Activated CD8-positive, alpha-beta memory T cell treated with anti-CD3 and anti-CD28 coated beads, Interleukin-2, amount 10 ng/mL, durations not matched to agents 7 days and 5 days (primary cell): ENCODE measurements at regions not wholly inside any gene's neighbourhood (a gene's known extent, or its start where the extent isn't known, plus 50 kb on each side); places are given as distances from the start of the nearest gene placed in this dataset.

Experiments
- ATAC-seq: fragments of 150-1000 bp; cut with Tn5 transposase; one replicate; pipeline ENCODE4 v1.10.0; 2021; ENCODE audit warnings: moderate library complexity
- CTCF ChIA-PET: fragments of 350-600 bp; sonication (Branson Sonifier 250); formaldehyde crosslinking; loops from one replicate; lab custom pipeline; 2021; ENCODE audit warnings: antibody characterized with exemption; lab: Charles Lee
- DNase-seq: peaks from one replicate; pipeline ENCODE4 v3.0.0-alpha.2; 2020
- H3K27ac Mint-ChIP-seq: one replicate; pipeline ENCODE4 v1.8.0; 2021; ENCODE audit warnings: mild to moderate bottlenecking, mixed read lengths
- H3K27me3 Mint-ChIP-seq: one replicate; pipeline ENCODE4 v1.8.0; 2021; ENCODE audit warnings: mixed read lengths
- H3K36me3 Mint-ChIP-seq: one replicate; pipeline ENCODE4 v1.8.0; 2021; ENCODE audit warnings: mild to moderate bottlenecking, mixed read lengths
- H3K4me1 Mint-ChIP-seq: one replicate; pipeline ENCODE4 v1.8.0; 2021; ENCODE audit warnings: mixed read lengths
- H3K4me3 Mint-ChIP-seq: one replicate; pipeline ENCODE4 v1.8.0; 2021; ENCODE audit warnings: mild to moderate bottlenecking, moderate library complexity, mixed read lengths
- H3K9me3 Mint-ChIP-seq: one replicate; pipeline ENCODE4 v1.8.0; 2022; ENCODE audit warnings: low read depth, mixed read lengths

- H3K27me3 Mint-ChIP-seq: no peaks in the 10 kb centered on the region
- no peak overlapping the region for H3K27ac Mint-ChIP-seq
- H3K4me1 Mint-ChIP-seq: no peaks in the 10 kb centered on the region
- H3K36me3 Mint-ChIP-seq: no peaks in the 10 kb centered on the region
- no peak for ATAC-seq
- no peaks in the 10 kb centered on the region for H3K9me3 Mint-ChIP-seq
- no peak overlapping the region for H3K4me3 Mint-ChIP-seq
- CTCF ChIA-PET: no interaction called here
- DNase-seq: no peak
Measured at GRCh38 chr2:17179145-17179808, 339.0 kb downstream of the RAD51AP2 start.

- no peak for DNase-seq
- CTCF ChIA-PET: no interaction called here
- Mint-ChIP-seq H3K36me3 (no peaks in the 10 kb centered on the region), H3K27ac (no peak overlapping the region), H3K4me3 (no peak overlapping the region), H3K9me3 (no peaks in the 10 kb centered on the region), H3K27me3 (no peaks in the 10 kb centered on the region), H3K4me1 (no peaks in the 10 kb centered on the region)
- no peak for ATAC-seq
Measured at GRCh38 chr2:17177088-17177487, 341.2 kb downstream of the RAD51AP2 start.

GRCh38 chr2:17171446-17172049 lies 346.7 kb downstream of the RAD51AP2 start:
- Mint-ChIP-seq H3K27ac (no peak overlapping the region), H3K4me3 (no peak overlapping the region), H3K27me3 (no peaks in the 10 kb centered on the region), H3K4me1 (no peaks in the 10 kb centered on the region), H3K9me3 (peaks cover under 1% of the 10 kb centered on the region), H3K36me3 (no peaks in the 10 kb centered on the region)
- no peak for ATAC-seq
- DNase-seq: no peak
- CTCF ChIA-PET: no interaction called here

- Mint-ChIP-seq H3K36me3 (no peaks in the 10 kb centered on the region), H3K4me1 (no peaks in the 10 kb centered on the region), H3K27me3 (no peaks in the 10 kb centered on the region), H3K27ac (no peak overlapping the region), H3K9me3 (peaks cover 2% of the 10 kb centered on the region), H3K4me3 (no peak overlapping the region)
- no peak for ATAC-seq
- DNase-seq: no peak
- CTCF ChIA-PET: no interaction called here
Measured at GRCh38 chr2:17166506-17166905, 351.7 kb downstream of the RAD51AP2 start.

- no peak for DNase-seq
- no peak overlapping the region for H3K27ac Mint-ChIP-seq
- H3K4me1 Mint-ChIP-seq: no peaks in the 10 kb centered on the region
- no peak for ATAC-seq
- H3K4me3 Mint-ChIP-seq: no peak overlapping the region
- CTCF ChIA-PET: no interaction called here
- no peaks in the 10 kb centered on the region for H3K27me3 Mint-ChIP-seq
- H3K36me3 Mint-ChIP-seq: no peaks in the 10 kb centered on the region
- peaks cover 2% of the 10 kb centered on the region for H3K9me3 Mint-ChIP-seq
Measured at GRCh38 chr2:17164550-17164949, 353.7 kb downstream of the RAD51AP2 start.

- Mint-ChIP-seq H3K36me3 (no peaks in the 10 kb centered on the region), H3K4me3 (no peak overlapping the region), H3K9me3 (peaks cover 2% of the 10 kb centered on the region), H3K27me3 (no peaks in the 10 kb centered on the region), H3K4me1 (no peaks in the 10 kb centered on the region), H3K27ac (no peak overlapping the region)
- no peak for DNase-seq
- CTCF ChIA-PET: no interaction called here
- ATAC-seq: no peak
Measured at GRCh38 chr2:17163638-17164037, 354.6 kb downstream of the RAD51AP2 start.

- no peak for ATAC-seq
- no peak overlapping the region for H3K4me3 Mint-ChIP-seq
- DNase-seq: no peak
- no peaks in the 10 kb centered on the region for H3K27me3 Mint-ChIP-seq
- no peaks in the 10 kb centered on the region for H3K36me3 Mint-ChIP-seq
- H3K27ac Mint-ChIP-seq: no peak overlapping the region
- H3K9me3 Mint-ChIP-seq: peaks cover 3% of the 10 kb centered on the region
- CTCF ChIA-PET: no interaction called here
- H3K4me1 Mint-ChIP-seq: no peaks in the 10 kb centered on the region
Measured at GRCh38 chr2:17162713-17163112, 355.5 kb downstream of the RAD51AP2 start.

- no peak overlapping the region for H3K27ac Mint-ChIP-seq
- DNase-seq (no peak), ATAC-seq (no peak)
- H3K4me1 Mint-ChIP-seq: no peaks in the 10 kb centered on the region
- H3K27me3 Mint-ChIP-seq: no peaks in the 10 kb centered on the region
- no peaks in the 10 kb centered on the region for H3K36me3 Mint-ChIP-seq
- no peak overlapping the region for H3K4me3 Mint-ChIP-seq
- CTCF ChIA-PET: no interaction called here
- peaks cover 5% of the 10 kb centered on the region for H3K9me3 Mint-ChIP-seq
Measured at GRCh38 chr2:17160594-17160993, 357.6 kb downstream of the RAD51AP2 start.

- no peak for DNase-seq
- no peaks in the 10 kb centered on the region for H3K27me3 Mint-ChIP-seq
- no peaks in the 10 kb centered on the region for H3K4me1 Mint-ChIP-seq
- no peak overlapping the region for H3K4me3 Mint-ChIP-seq
- no peaks in the 10 kb centered on the region for H3K36me3 Mint-ChIP-seq
- peaks cover 7% of the 10 kb centered on the region for H3K9me3 Mint-ChIP-seq
- H3K27ac Mint-ChIP-seq: no peak overlapping the region
- CTCF ChIA-PET: no interaction called here
- no peak for ATAC-seq
Measured at GRCh38 chr2:17156086-17156485, 362.2 kb downstream of the RAD51AP2 start.

GRCh38 chr2:17149945-17150344 lies 368.3 kb downstream of the RAD51AP2 start:
- H3K27me3 Mint-ChIP-seq: no peaks in the 10 kb centered on the region
- DNase-seq: no peak
- H3K9me3 Mint-ChIP-seq: peaks cover 2% of the 10 kb centered on the region
- H3K4me1 Mint-ChIP-seq: no peaks in the 10 kb centered on the region
- no peak overlapping the region for H3K4me3 Mint-ChIP-seq
- no peaks in the 10 kb centered on the region for H3K36me3 Mint-ChIP-seq
- no peak overlapping the region for H3K27ac Mint-ChIP-seq
- CTCF ChIA-PET: no interaction called here
- no peak for ATAC-seq

GRCh38 chr2:17148407-17149145 lies 369.7 kb downstream of the RAD51AP2 start:
- DNase-seq (no peak), ATAC-seq (no peak)
- CTCF ChIA-PET: no interaction called here
- Mint-ChIP-seq H3K4me1 (no peaks in the 10 kb centered on the region), H3K27ac (no peak overlapping the region), H3K4me3 (no peak overlapping the region), H3K9me3 (peaks cover 2% of the 10 kb centered on the region), H3K36me3 (no peaks in the 10 kb centered on the region), H3K27me3 (no peaks in the 10 kb centered on the region)

GRCh38 chr2:17146358-17146757 lies 371.9 kb downstream of the RAD51AP2 start:
- Mint-ChIP-seq H3K36me3 (no peaks in the 10 kb centered on the region), H3K4me1 (no peaks in the 10 kb centered on the region)

GRCh38 chr2:17136877-17137276 lies 381.4 kb downstream of the RAD51AP2 start:
- Mint-ChIP-seq H3K27ac (no peak overlapping the region), H3K4me3 (no peak overlapping the region), H3K4me1 (no peaks in the 10 kb centered on the region), H3K9me3 (peaks cover 2% of the 10 kb centered on the region), H3K36me3 (no peaks in the 10 kb centered on the region), H3K27me3 (no peaks in the 10 kb centered on the region)
- no peak for ATAC-seq
- CTCF ChIA-PET: no interaction called here
- no peak for DNase-seq

More at GRCh38 chr2:17146358-17146757, 371.9 kb downstream of the RAD51AP2 start:
- no peaks in the 10 kb centered on the region for H3K27me3 Mint-ChIP-seq
- no peak overlapping the region for H3K27ac Mint-ChIP-seq
- H3K4me3 Mint-ChIP-seq: no peak overlapping the region
- DNase-seq (no peak), ATAC-seq (no peak)
- CTCF ChIA-PET: no interaction called here
- H3K9me3 Mint-ChIP-seq: peaks cover 2% of the 10 kb centered on the region

- DNase-seq: no peak
- no peaks in the 10 kb centered on the region for H3K4me1 Mint-ChIP-seq
- H3K27ac Mint-ChIP-seq: no peak overlapping the region
- peaks cover 2% of the 10 kb centered on the region for H3K9me3 Mint-ChIP-seq
- ATAC-seq: no peak
- CTCF ChIA-PET: no interaction called here
- no peaks in the 10 kb centered on the region for H3K27me3 Mint-ChIP-seq
- H3K36me3 Mint-ChIP-seq: no peaks in the 10 kb centered on the region
- no peak overlapping the region for H3K4me3 Mint-ChIP-seq
Measured at GRCh38 chr2:17136231-17136630, 382.0 kb downstream of the RAD51AP2 start.
